GM20000 (cell line): ENCODE measurements at regions not wholly inside any gene's neighbourhood (a gene's known extent, or its start where the extent isn't known, plus 50 kb on each side); places are given as distances from the start of the nearest gene placed in this dataset.
"Not testable (repeated sequence)": the region's sequence is repeated elsewhere in the genome, so short reads cannot be mapped to it uniquely, and the experiment has no call there.

Experiments used
- DNase-seq: peaks from one replicate; pipeline ENCODE4 v3.0.0; 2012; ENCODE audit warnings: low spot score
- TF ChIP-seq, protein P1 (sequence below): IDR thresholded peaks from 2 replicates; pipeline ENCODE4 v1.5.1; 2012; ENCODE audit warnings: mild to moderate bottlenecking, control low read depth; ENCODE audit errors: extremely low read depth, missing control alignments

DNA sequence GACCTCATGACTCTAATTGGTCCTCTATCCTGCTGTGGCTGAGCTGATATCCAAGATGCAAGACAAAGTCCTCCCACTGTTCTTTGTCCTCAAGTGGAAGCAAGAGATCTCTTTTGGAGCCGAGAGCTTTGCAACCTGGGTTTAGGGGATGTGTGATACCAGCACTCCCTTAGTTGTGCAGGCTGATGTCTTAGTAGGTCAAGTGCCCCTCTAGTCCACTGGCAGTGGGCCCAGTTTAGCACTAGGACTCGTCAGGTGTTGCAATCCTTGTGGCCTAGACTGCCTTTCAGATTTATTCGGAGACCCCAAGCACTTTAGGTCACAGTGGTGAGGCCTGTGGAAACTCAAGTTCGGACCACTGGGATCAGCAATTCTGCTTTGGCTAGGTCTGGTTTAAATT, 64.0 kb downstream of the GPRASP3 start:
- no peak for DNase-seq
- TF ChIP-seq, protein P1, sequence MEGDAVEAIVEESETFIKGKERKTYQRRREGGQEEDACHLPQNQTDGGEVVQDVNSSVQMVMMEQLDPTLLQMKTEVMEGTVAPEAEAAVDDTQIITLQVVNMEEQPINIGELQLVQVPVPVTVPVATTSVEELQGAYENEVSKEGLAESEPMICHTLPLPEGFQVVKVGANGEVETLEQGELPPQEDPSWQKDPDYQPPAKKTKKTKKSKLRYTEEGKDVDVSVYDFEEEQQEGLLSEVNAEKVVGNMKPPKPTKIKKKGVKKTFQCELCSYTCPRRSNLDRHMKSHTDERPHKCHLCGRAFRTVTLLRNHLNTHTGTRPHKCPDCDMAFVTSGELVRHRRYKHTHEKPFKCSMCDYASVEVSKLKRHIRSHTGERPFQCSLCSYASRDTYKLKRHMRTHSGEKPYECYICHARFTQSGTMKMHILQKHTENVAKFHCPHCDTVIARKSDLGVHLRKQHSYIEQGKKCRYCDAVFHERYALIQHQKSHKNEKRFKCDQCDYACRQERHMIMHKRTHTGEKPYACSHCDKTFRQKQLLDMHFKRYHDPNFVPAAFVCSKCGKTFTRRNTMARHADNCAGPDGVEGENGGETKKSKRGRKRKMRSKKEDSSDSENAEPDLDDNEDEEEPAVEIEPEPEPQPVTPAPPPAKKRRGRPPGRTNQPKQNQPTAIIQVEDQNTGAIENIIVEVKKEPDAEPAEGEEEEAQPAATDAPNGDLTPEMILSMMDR: no peak

DNA sequence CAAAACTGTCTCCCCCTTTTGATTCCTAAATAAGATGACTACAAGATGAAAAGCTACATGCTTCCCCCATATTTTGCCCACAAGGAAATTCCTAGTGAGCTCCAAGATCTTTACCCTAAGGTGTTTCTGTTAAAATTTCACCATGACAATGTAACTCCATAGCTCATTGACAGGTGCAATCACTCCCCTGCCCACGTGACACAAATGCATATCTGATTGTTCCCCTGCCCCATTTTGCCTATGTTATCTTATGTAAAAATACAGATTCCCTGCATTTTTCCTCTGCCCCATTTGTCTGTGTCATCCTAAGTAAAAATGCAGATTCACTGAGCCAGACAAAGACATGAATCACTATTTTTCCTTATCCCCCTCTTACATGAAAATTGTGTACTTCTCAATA, 66.7 kb downstream of the GPRASP3 start:
- no peak for DNase-seq
- TF ChIP-seq, protein P1: no peak

DNA sequence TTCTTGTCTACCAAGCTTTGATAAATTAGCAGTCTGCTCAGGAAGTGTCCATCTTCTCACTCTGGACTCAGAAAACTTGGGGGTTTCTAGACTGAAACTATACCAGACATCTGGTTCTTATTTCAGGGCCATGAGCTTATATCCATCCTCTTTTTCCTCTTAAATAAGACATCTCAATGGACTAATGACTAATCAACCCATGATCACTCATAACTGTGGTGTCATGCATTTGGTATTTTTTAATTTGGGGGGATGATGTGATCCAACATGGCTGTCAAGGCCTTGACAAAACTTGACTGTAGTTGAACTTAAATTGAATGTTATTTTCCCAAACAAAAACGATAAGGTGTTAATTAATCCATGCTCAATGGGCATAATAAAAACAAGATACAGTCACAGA, 87.8 kb downstream of the GPRASP3 start:
- TF ChIP-seq, protein P1: no peak
- DNase-seq: no peak

DNA sequence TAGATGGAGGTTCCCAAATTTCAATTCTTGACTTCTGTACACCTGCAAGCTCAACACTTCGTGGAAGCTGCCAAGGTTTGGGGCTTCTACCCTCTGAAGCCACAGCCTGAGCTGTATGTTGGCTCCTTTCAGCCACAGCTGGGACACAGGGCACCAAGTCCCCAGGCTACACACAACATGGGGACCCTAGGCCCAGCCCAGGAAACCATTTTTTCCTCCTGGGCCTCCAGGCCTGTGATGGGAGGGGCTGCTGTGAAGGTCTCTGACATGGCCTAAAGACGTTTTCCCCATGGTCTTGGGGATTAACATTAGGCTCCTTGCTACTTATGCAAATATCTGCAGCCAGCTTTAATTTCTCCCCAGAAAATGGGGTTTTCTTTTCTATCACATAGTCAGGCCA, 97.7 kb downstream of the GPRASP3 start:
- not testable (repeated sequence) for DNase-seq

DNA sequence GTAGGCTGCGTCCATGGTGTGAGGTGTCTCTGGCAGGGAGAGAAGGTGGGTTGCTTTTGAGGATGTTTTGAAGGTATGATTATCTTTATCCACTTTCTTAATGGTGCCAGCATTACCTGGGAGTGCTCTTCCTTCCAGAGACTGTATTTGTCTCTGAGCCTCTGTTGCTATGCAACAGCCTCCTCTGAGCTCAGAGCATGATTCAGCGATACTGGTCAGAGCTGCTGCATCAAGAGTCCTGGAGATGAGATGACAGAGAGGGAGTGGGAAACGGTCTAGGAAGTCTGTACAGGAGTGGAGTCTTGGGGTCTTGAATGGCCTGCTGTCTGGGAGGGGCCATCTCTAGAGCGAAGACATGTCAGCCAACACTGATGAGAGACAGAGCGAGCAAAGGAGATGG, 104.4 kb upstream of the RAB40AL start:
- DNase-seq: no peak
- TF ChIP-seq, protein P1: no peak

DNA sequence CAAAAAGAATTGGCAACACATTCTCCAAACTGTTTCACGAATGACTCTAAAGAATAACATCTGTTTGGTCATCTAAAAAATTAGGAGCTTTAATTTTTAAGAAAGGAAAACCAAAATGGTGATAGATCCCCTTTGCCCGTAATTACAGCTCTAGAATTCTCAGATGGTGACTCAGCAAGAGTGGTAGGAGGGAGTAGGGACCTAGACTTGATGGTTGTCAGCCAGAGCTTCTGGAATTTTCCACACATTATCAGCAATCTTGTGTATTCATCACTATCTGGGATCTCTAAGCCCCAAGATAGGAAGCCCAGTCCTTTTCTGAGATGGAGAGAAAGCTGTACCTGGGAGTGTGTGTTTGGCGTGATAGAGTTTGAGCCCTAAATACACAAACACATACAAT, 103.9 kb upstream of the RAB40AL start:
- TF ChIP-seq, protein P1: no peak
- no peak for DNase-seq

DNA sequence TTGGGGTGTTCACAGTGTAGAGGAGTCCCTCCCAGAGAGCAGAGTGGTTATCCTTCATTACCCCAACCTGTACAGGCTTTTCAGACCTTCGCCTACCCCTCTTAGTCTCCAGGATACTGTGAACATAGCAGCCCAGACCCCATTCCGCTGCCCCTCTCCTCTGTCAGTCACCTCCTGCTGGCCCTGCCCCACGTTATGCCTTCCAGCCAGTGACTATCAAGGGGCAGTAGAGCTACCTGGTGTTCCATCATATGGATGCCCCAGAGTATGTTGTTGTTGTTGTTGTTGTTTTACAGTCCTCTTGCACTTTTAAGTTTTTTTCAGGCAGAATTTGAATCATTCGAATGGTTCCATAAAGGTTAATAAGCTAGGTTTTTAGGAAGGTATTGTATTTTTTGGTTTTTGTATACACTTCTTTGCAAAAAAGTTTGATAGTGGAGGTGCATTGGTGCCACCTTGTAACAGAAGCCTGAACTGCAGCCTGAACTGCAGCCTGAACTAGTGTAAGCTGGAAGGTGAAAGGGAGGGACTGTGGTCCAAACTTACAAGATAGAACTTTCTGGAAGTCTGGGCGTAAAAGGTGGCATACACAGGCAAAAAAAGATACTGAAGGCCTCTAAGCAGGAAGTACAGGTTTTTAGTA, 101.4 kb upstream of the RAB40AL start:
- peak; percentile 2 for DNase-seq
- TF ChIP-seq, protein P1: no peak

DNA sequence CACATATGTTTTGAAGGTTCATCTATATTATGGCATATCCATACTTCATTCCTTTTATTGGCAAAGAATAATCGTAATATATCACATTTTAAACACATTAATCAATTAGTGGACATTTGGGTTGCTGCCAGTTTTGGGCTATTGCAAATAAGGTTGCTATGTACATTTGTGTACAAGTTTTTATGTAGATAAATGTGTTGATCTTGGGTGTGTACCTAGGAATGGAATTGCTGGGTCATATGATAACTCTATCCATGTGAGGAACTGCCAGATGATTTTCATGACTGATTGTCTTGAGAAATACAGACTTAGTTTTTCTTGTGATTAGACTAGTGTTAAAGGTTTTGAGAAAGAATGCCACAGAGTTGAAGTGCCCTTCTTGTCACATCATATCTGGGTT, 99.2 kb upstream of the RAB40AL start:
- TF ChIP-seq, protein P1: no peak
- no peak for DNase-seq
